ENCODE measurements at regions not wholly inside any gene's neighbourhood (a gene's known extent, or its start where the extent isn't known, plus 50 kb on each side); places are given as distances from the start of the nearest gene placed in this dataset.
"Not testable (repeated sequence)": the region's sequence is repeated elsewhere in the genome, so short reads cannot be mapped to it uniquely, and the experiment has no call there.

DNA sequence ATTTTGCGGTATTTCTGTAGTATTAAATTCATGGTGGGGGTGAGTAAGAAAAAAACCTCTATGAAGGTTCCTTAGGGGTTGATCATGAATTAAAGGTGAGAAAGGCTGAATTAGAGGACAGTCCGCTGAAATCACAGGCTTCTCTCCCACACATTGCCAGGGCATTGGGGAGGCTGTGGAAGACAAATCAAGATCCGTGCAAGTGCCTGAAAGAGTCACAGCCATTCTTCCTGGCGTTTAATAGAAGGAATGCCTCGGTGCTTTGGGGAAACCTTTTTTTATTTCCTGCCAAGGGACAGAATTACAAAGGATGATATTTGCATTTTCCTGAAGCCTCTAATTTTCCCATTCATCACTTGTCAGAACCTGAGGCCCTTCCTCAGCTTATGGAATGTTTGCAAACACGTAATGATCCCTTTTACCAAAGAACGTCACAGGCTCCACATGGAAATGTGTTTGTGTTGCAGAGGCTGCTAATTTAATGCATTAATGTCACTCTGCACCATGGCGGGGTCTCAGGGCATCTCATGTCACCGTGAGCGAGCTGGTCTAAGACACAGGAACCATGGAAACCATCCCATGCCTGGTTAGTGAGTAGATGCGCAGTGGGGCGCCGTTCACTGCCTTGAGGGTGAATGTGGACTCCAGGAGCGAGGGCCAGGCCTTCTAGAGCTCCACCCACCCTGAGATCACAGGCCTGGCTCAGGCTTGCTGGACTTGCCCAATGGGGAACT is 185.9 kb upstream of the SULF2 start:
- DNase-seq, result no peak
- intact Hi-C loops (cut with DNase I), result no loop called here
- no peak for ATAC-seq

DNA sequence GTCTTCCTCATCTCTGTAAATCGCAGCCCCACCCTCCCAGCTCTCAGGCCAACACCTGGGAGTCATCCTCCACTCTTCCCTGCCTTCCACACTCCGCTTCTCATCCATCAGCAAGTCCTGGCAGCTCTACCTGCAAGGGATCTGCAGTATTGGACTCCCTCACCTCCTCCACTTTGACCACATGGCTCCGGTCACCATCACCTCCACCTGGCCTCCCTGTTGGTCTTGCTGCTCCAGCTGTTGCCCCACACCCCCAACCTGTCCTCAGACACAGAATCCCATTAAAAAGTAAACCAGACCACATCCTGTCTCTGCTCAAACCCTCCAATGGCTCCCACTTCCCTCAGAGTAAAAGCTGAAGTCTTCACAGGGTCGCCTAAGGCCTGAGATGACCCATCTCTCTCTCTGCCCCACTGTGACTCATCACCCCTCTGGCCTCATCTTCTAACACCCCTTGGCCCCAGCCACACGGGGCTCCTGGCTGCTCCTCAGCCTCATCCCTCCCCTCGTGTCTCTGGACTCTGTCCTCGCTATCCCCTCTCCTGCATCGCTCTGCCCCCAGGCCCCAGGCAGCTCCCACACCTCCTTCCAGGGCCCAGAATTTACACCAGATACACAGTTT is 185.1 kb upstream of the SULF2 start:
- no peak for DNase-seq
- no peak for ATAC-seq
- intact Hi-C loops (cut with DNase I), result no loop called here

DNA sequence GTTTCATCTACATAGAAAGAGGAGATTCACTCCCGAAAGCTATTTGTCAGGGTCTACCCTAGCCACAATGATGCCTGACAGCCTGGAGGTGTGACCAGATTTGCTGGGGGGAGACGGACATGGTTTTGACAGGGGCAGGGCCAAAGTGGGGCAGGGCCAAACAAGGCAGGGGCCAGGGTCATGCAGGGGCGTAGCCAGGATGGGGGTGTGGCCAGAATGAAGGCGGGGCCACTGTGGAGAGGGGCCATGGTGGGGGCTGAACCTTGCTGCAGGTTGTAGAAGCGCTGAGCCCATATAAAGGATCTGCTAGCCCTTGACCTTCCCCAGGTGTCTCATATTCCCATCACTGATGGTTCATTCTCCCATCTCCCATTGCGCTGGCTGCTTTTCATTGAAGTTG is 184.1 kb upstream of the SULF2 start:
- intact Hi-C loops (cut with DNase I), result no loop called here
- DNase-seq (no peak), ATAC-seq (no peak)

DNA sequence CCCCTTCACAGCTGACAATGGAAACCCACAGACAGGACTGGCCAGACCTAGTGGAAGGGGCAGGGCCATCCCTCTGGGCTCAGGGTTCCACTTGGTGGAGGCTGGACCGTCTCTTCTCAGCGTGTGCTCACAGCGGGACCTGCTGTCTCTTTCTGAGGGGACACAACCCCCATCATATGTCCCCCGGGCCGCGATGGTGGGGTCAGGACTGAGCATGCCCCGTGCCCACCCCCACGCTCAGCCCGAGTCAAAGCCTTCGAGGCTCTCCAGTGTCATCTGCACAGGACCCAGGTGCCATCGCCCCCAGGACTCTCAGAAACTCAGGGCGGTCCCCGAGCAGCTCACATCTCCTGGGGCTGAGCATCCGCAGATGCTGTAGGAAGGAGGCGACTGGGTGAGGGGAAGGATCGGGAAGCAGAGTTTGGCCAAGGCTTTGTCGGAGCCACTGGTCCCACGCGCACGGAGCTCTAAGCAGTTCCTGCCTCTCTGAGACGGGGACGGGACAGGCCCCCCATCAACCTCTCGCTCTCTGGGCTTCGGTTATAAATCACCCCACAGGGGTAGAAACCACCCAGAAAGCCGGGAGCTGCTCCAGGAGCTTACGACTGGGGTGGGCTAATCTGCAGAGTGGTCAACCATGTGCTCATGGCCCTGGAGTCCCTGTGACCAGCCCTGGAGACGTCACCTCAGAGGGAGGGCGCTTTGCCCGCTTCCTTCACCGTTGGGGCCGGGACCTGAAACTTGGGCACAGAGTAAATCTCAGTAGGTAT is 183.4 kb upstream of the SULF2 start:
- intact Hi-C loops (cut with DNase I), result no loop called here
- ATAC-seq (no peak), DNase-seq (no peak)

DNA sequence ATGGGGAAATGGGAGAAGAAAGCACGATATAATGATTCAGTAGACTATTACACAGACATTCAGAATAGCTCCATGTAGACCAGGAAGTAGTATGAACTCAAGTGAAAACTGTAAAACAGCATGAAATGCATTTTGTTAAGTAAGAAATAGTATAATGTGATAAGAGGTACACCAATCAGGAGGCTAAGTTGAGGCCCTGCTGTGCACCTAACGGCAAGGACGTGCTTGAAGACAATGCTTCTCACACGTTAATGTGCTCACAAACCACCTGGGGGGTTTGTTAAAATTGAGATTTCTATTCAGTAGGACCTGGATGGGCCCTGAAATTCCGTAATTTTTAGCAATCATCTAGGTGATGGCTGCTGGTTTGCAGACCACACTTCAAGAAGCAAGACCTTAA is 178.9 kb upstream of the SULF2 start:
- no peak for ATAC-seq
- DNase-seq, result no peak
- intact Hi-C loops (cut with DNase I), result no loop called here

DNA sequence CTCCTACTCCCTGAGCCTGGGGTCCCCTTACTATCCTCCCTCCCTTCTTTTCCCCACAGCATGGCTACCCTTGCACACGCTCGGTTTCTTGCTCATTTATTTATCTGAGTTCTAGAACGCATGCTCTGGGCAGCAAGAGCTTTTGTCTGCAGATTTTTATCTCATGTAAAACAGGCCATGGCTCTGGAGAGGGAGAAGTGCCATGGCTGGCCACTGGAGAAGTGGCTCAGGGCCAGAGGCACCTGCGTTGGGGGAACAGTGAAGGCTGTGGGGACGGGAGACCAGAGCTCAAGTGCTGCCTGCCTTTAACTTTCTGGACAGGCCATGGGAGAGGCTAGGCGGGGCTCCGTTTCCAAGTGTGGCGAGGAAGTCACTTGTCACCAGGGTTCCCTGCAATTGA is 177.7 kb upstream of the SULF2 start:
- DNase-seq, result no peak
- intact Hi-C loops (cut with DNase I), result no loop called here
- ATAC-seq, result no peak

DNA sequence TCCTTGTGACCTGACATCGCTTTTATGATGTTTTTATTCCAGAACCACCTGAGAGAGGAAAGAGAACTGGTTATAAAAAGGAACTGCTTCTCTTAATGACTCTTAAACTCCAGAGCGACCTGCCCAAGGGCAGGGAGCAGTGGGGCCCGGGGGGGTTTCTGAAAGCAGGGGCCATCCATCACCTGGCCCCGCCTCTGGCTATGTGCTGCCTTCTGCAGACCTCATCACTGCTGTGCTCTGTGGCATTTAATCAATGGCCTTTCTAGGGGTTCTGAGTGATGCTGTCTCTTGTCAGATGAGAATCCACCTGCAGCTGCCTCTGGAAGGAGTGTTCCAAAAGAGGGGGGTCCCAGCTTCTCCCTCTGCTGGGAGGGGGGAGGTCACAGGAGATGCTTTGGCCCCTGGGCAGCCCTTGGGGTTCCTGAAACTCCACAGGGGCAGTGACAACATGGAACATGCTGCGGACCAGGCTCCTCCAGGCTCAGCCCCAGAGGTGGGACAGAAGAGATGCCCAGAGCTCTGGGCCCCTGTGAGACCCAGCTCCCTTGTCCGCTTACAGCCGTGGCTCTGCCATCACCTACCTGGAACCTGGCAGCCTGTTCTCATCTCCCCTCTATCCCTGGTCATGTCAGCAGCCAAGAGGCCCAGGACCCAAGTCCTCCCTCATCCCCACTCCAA is 177.1 kb upstream of the SULF2 start:
- no peak for ATAC-seq
- intact Hi-C loops (cut with DNase I), result no loop called here
- DNase-seq, result no peak

DNA sequence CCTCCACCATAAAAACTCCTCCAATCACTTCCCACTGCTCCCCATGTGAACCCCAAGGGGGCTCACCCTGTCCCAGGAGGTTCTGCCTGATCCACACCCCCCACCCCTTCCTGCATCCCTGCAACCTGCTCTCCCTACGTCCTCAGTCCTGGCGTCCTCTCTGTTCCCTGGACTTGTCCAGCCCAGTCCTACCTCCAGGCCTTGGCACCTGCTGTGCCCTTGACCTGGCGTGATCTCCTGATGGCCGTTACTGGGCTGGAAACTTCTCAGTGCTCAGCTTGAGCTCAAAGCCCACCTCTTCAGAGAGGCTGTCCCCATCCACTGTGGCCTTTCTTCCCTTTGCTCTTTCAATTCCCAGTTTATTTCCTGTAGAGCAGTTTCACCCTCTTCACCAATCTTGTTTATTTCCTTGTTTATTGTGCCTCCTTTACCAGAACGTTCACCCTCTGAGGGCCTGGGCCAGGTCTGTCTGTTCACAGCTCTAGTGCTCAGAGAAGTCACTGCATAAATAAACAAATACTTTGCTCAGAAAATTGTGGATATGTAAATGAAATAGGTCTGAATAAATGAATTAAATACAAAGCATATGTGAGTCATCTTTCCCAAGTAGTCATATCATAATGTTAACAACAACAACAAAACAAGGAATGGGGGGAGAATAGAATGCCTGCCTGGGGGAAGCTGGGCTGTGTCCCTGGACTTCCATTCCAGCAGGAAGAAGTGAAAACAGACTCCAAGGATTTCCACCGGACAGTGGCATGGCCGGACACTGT is 175.7 kb upstream of the SULF2 start:
- ATAC-seq (no peak), DNase-seq (no peak)
- intact Hi-C loops (cut with DNase I), result no loop called here

DNA sequence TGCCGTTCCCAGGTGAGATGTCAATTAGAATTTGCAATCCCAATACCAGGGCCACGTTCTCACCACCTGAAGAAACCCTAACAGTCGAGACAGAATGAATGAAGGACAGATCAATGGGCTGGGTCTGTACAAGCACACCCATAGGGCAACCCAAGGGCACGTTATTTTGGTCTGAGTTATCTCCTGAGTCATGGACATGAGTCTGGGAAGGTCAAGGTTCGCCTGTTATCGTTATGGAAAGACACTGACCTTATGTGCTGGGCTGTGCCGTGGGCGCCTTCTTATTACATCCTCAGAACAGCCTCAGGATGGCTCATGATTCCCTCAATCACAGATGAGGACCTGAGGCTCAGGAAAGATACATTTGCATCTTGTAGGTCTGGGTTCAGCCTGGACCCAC is 175.0 kb upstream of the SULF2 start:
- ATAC-seq, result no peak
- intact Hi-C loops (cut with DNase I), result no loop called here
- no peak for DNase-seq

DNA sequence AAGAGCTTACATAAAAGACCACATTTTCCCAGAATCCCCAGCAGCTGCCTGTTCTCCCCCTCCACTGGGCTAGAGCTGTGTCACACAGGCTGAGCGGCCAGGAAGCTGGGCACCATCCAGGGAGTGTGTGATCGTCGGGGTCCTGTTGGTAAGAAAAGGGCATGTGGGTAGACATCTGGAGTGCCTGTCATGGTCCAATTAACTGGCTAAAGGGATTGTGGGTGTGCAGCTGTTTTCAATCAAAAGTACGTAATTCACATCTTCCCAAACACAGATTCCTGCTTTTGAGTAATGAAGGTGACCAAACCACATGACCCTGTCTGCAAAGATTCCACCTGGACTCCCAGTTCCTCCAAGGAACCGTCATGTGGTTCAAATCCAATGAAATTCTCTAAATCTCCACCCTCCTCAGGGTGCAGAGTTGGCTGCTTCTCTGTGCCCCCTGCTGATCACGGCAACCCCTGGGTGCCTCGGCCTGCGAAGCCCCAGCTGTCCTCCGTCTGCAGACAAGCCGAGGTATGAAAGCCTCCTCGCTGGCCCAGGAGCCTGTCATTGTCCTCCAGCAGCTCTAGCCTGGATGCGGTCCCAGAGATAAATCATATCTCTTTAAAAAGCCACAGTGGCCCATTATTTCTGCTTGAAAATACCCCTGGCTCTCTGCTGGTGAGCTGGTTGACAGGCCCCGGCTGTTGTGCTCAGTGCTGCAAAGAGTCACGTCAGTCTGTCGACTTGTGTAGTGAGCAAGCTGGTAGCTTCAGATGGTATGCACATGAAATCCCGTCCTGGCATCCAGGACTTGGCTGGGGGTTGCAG is 172.9 kb upstream of the SULF2 start:
- intact Hi-C loops (cut with DNase I); DNase-seq: not testable (repeated sequence)
- ATAC-seq, result peak; percentile 39 to 54

DNA sequence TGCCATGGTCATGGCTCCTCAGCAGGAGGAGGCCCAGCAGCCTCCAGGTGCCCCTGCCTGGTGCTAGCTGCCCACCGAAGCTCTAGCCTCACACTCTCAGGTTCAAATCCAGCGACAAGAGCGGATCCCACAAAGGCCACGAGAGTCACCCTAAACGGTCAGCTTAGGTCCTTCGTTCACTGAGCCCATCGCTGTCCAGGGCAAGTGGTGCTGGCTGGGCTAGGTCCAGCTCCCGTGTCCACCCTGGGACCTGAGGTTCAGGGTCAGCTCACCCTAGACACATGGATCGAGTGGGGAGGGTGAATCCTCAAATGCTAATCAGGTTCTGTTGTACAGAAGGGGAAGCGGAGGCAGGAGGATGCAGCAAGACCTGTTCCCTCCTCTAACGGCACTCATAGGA is 171.9 kb upstream of the SULF2 start:
- DNase-seq (no peak), ATAC-seq (peak in 1 of 2 donors; percentile 20)
- intact Hi-C loops (cut with DNase I), result no loop called here

DNA sequence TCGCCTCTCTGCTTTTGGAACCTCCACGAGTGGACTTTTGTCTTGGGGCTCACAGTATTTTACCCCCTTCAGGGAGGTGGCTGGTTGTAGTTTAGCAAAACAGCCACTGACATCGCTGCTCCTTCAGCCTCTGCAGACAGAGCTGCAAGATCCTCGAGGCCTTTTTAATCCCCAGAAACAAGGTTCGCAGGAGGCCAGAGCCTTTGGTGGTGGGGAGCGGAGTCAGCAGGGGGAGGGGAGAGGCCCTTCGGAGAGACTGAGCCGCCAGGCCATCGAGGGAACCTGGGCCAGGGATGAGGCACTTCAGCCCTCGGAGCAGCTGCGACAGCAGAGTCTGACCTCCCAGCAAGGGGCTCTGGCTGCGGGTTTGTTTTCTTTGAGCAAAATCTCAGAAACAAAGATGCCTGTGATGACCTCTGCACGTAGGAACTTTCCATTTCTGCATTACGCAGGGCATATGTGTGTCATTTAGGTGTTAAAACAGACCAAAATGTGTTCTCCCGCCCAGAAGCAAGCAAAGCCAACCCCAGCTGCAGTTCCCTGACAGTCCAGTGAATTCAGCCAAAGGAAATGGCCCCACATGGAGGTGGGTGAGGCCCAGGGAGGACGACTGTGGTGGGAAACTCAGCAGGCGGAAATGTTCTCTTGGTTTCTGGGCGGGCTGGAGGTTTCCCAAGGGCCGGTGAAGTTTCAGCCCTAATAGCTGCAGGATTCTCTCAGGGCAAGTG is 171.2 kb upstream of the SULF2 start:
- ATAC-seq, result peak; percentile 24 to 60
- DNase-seq, result peak; percentile 36
- intact Hi-C loops (cut with DNase I), result no loop called here

DNA sequence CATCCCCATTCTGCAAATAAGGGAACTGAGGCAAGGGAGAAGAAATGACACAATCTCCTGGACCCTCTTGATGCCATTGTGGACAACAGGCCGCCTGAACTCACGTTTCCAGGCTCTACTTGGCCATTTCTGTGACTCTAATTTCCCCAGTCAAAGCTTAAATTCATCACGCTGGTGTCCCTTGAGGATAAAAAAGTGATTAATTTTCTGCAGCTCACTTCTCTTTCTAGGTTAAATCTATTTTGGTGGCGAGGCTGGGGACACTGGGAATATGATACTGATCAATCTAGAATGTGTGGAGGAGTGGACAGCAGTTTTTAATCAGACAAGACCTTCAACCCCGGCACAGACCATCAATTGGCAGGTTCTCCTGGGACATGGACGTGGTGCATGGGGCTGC is 168.2 kb upstream of the SULF2 start:
- intact Hi-C loops (cut with DNase I), result no loop called here
- ATAC-seq, result no peak

DNA sequence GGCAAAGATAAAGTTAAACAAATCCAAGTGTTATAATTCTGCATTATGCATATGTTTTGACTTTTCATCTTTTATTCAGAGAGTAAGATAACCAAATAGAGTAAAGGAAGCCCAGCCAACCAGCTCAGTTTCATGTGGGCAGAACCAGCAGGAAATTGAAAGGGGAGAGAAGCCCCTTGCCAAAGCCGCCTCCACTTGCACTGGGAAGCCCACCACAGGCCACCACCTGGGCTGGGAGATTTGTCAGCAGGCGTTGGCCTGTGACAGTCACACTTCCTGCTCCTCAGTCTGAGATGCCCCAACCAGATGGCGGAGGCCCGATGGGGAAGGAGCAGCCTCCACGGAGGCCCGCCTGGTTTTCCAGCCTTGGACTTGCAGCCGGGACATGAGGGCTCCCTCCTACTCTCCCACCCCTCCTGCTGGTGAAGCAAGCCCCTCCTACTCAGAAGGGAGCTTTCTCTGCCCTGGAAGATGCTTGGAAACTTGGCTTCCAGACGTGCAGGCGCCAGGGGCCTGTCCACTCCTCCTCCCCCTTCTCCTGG is 166.8 kb upstream of the SULF2 start:
- DNase-seq (no peak), ATAC-seq (no peak)
- intact Hi-C loops (cut with DNase I), result no loop called here

More for the DNA sequence above, 168.2 kb upstream of the SULF2 start:
- no peak for DNase-seq

DNA sequence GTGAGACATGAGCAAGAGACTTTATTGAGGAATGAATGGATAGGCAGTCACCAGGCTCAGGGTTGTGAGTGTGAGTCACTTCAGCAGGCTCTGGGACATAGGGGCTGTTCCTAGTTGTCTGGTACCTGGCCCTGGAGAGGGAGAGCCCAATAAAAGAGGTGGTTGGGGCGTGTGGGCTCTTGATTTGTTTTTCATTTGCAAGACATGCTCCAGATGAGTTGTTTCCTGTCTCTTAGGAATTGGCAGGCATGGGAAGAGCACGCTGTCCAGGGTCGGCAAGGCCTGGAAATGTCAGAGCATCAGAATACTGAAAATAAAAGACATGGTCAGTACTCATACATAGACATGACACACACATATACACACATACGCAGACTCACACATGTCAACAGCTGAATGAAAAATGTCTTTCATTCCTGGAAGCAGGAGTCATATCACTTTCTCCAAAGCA is 166.3 kb upstream of the SULF2 start:
- intact Hi-C loops (cut with DNase I), result no loop called here
- DNase-seq (no peak), ATAC-seq (no peak)

DNA sequence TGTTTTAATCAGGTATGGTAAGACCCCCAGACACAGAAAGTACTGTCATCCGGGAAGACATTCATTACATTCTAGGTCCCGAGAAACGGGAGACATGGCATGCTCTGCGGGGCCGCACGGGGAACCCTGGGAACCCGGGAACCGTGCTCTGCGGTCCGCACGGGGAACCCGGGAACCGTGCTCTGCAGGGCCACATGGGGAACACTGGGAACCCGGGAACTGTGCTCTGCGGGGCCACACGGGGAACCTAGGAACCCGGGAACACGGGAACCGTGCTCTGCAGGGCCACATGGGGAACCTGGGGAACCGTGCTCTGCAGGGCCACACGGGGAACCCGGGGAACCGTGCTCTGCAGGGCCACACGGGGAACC is 165.6 kb upstream of the SULF2 start:
- ATAC-seq, result no peak
- intact Hi-C loops (cut with DNase I), result no loop called here

DNA sequence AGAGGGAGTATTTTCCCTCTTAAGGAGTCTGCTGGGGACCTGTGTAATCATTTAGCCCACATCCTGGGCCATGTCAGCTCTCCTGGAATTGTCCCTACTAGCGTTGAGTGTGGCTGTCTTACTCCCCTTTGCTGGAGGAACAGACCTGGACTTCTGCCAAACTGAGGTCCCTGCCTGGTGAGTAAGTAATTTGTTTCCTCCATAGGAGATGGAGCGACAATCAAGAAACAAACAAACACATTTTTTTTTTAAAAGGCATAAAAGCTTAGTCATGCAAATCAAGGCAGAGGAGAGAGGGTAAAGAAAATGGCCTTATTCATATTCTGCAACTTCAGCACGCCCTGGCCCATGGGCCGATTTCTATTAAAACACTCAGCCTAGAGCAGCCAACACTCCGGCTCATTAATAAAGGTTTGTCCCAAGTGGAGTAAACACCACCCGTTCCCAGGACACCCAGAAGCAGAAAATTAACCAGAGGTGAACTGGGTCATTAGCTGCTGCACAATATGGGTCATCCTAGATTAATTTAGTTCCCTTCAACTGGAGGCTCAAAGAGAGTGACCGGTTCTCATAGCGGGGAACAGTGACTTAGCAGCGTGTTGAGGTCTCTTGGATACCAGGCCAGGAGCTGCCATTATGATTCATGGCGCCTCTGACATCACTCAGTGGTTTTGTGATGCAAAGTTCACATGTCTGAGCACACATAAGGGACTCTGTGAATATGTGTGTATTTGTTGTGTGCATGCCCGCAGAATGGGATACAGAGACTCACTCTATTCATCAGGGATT is 165.0 kb upstream of the SULF2 start:
- intact Hi-C loops (cut with DNase I), result no loop called here
- ATAC-seq (no peak), DNase-seq (no peak)

More for the DNA sequence above, 165.6 kb upstream of the SULF2 start:
- no peak for DNase-seq

All from left cardiac atrium (tissue), 4 donors.